MM.1S (cell line): ENCODE measurements at regions not wholly inside any gene's neighbourhood (a gene's known extent, or its start where the extent isn't known, plus 50 kb on each side); places are given as distances from the start of the nearest gene placed in this dataset.

Source experiments
- EZH2phosphoT487 ChIP-seq: fragments of 300-600 bp; sonication (generic); IDR thresholded peaks from 2 replicates; pipeline ENCODE4 v1.6.1; 2018; ENCODE audit warnings: antibody characterized with exemption, low read length
- TF ChIP-seq, protein P1 (sequence below): fragments of 300-600 bp; sonication (generic); IDR thresholded peaks from 2 replicates; pipeline ENCODE4 v1.5.1; 2016; ENCODE audit warnings: antibody characterized with exemption, low read length, mixed read lengths

DNA sequence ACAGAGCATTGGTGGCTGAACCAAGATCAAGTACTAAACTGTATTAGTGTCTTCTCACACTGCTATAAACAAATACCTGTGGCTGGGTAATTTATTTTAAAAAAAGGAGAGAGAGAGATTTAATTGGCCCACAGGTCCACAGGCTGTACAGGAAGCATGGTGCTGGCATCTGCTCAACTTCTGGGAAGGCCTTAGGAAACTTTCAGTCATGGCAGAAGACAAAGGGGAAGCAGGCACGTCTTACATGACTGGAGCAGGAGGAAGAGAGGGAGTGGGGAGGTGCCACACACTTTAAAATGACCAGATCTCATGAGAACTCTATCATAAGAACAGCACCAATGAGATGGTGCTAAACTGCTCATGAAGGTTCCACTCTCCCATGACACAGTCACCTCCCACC lies 95.2 kb upstream of the JCAD start:
- TF ChIP-seq EZH2phosphoT487 = no peak
- TF ChIP-seq, protein P1, sequence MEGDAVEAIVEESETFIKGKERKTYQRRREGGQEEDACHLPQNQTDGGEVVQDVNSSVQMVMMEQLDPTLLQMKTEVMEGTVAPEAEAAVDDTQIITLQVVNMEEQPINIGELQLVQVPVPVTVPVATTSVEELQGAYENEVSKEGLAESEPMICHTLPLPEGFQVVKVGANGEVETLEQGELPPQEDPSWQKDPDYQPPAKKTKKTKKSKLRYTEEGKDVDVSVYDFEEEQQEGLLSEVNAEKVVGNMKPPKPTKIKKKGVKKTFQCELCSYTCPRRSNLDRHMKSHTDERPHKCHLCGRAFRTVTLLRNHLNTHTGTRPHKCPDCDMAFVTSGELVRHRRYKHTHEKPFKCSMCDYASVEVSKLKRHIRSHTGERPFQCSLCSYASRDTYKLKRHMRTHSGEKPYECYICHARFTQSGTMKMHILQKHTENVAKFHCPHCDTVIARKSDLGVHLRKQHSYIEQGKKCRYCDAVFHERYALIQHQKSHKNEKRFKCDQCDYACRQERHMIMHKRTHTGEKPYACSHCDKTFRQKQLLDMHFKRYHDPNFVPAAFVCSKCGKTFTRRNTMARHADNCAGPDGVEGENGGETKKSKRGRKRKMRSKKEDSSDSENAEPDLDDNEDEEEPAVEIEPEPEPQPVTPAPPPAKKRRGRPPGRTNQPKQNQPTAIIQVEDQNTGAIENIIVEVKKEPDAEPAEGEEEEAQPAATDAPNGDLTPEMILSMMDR = no peak
